ENCODE measurements at regions not wholly inside any gene's neighbourhood (a gene's known extent, or its start where the extent isn't known, plus 50 kb on each side); places are given as distances from the start of the nearest gene placed in this dataset.

DNA sequence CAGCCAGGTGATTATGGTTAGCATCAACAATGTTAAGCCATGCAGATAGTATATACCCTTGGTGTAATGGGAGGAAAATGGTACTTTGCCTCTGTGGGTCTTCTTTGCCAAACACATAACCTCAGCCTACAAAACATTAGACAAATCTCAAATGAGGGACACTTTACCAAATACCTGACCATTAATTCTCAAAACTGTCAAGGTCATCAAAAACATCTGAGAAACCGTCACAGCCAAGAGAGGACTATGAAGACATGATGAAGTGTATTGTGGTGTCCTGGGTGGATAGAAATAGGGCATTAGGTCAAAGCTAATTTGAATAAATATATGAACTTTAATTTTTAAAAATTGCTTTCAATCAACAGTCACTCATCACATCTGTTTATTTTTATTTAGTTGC, 1036.1 kb downstream of the AGBL1 start:
- no peak for FAIRE-seq
- no peak for DNase-seq (ENCODE audit: low spot score)
- no peaks in the 10 kb centered on the region for H3K27me3 ChIP-seq (ENCODE audit: control insufficient read depth in 1 of 2, insufficient read depth in 2 of 2, low read length in 2 of 2)
- no peak for ATAC-seq
- no peak overlapping the region for H3K9ac ChIP-seq (ENCODE audit: insufficient read depth, low read depth, low read length)
- H3K27ac ChIP-seq (ENCODE audit: extremely low read length, insufficient read depth, low read length), result no peak overlapping the region
- H3K4me1 ChIP-seq (ENCODE audit: insufficient read depth, low read length), result no peaks in the 10 kb centered on the region
- H3K79me2 ChIP-seq (ENCODE audit: insufficient read depth, low read length), result no peaks in the 10 kb centered on the region
- in situ Hi-C loops (cut with HindIII; ENCODE audit: extremely low pct_ligation_motif_present, low pct_unique_long_range_greater_than_20kb), result no loop called here
- H2AFZ ChIP-seq (ENCODE audit: low read length), result no peak overlapping the region
- no peaks in the 10 kb centered on the region for H3K36me3 ChIP-seq (replicated peaks in 1 of 2; ENCODE audit: control insufficient read depth in 1 of 2, insufficient read depth in 2 of 2, low read length in 2 of 2)
- H3K4me2 ChIP-seq (ENCODE audit: low read depth, low read length), result no peak overlapping the region
- TF ChIP-seq MAFK (conservative IDR thresholded peaks at IDR 0.05 in 1 of 2, IDR thresholded peaks at IDR 0.05 in 1 of 2; ENCODE audit: low read length in 2 of 2), result peak; percentile 67 to 79
- TF ChIP-seq ZNF589 (CRISPR knock-in tag; conservative IDR thresholded peaks at IDR 0.05), result no peak
- TF ChIP-seq MAFF (IDR thresholded peaks at IDR 0.05; ENCODE audit: low read depth, low read length), result peak; percentile 74
- no peak overlapping the region for H3K4me3 ChIP-seq (replicated peaks in 1 of 3; ENCODE audit: insufficient read depth in 1 of 3, low read depth in 2 of 3, low read length in 3 of 3)
- no TSS peak for BruUV-seq (replicated peaks)
- no peaks in the 10 kb centered on the region for H4K20me1 ChIP-seq (ENCODE audit: insufficient read depth, low read length)
- CTCF ChIA-PET (ENCODE audit: low intra/inter-chr PET ratio, low total read pairs), result no interaction called here
- POLR2A ChIA-PET, result no interaction called here
- intact Hi-C loops (cut with micrococcal nuclease; ENCODE audit: unreplicated experiment), result no loop called here
- H3K9me3 ChIP-seq (ENCODE audit: low read length), result peaks cover 86% of the 10 kb centered on the region
- WGBS (ENCODE audit: low lambda C conversion rate), result 8% methylated on average over 1 of the region's 1 CpG

DNA sequence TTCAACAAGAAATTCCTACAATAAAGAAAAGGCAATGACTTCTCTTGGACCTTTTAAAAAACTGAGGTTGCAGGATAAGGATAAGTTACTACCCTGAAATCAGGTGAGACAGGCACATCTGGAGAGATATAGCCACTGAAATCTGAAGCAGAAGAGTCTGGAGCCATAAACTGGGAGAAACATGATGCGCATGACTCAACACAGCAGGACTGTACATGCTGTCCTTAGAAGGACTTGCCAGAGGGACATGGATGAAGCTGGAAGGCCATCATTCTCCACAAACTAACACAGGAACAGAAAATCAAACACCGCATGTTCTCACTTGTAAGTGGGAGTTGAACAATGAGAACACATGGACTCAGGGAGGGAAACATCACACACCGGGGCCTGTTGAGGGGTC, 1020.2 kb downstream of the AGBL1 start:
- H3K9ac ChIP-seq (ENCODE audit: insufficient read depth, low read depth, low read length), result no peak overlapping the region
- H3K79me2 ChIP-seq (ENCODE audit: insufficient read depth, low read length), result no peaks in the 10 kb centered on the region
- TF ChIP-seq SRSF4 (IDR thresholded peaks at IDR 0.05; ENCODE audit: low read depth, low read length, poor library complexity, severe bottlenecking), result no peak
- no peak for TF ChIP-seq THAP11 (CRISPR knock-in tag; IDR thresholded peaks at IDR 0.05)
- TF ChIP-seq, protein P1, sequence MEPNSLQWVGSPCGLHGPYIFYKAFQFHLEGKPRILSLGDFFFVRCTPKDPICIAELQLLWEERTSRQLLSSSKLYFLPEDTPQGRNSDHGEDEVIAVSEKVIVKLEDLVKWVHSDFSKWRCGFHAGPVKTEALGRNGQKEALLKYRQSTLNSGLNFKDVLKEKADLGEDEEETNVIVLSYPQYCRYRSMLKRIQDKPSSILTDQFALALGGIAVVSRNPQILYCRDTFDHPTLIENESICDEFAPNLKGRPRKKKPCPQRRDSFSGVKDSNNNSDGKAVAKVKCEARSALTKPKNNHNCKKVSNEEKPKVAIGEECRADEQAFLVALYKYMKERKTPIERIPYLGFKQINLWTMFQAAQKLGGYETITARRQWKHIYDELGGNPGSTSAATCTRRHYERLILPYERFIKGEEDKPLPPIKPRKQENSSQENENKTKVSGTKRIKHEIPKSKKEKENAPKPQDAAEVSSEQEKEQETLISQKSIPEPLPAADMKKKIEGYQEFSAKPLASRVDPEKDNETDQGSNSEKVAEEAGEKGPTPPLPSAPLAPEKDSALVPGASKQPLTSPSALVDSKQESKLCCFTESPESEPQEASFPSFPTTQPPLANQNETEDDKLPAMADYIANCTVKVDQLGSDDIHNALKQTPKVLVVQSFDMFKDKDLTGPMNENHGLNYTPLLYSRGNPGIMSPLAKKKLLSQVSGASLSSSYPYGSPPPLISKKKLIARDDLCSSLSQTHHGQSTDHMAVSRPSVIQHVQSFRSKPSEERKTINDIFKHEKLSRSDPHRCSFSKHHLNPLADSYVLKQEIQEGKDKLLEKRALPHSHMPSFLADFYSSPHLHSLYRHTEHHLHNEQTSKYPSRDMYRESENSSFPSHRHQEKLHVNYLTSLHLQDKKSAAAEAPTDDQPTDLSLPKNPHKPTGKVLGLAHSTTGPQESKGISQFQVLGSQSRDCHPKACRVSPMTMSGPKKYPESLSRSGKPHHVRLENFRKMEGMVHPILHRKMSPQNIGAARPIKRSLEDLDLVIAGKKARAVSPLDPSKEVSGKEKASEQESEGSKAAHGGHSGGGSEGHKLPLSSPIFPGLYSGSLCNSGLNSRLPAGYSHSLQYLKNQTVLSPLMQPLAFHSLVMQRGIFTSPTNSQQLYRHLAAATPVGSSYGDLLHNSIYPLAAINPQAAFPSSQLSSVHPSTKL (CRISPR knock-in tag; IDR thresholded peaks at IDR 0.05), result no peak
- no peak for TF ChIP-seq NCOA5 (CRISPR knock-in tag; IDR thresholded peaks at IDR 0.05)
- TF ChIP-seq TP53 (CRISPR knock-in tag; conservative IDR thresholded peaks at IDR 0.05), result no peak
- ATAC-seq, result no peak
- FAIRE-seq, result no peak
- in situ Hi-C loops (cut with HindIII; ENCODE audit: extremely low pct_ligation_motif_present, low pct_unique_long_range_greater_than_20kb) (no loop called here), intact Hi-C loops (cut with micrococcal nuclease; ENCODE audit: unreplicated experiment) (no loop called here)
- H3K4me3 ChIP-seq (replicated peaks in 1 of 3; ENCODE audit: insufficient read depth in 1 of 3, low read depth in 2 of 3, low read length in 3 of 3), result no peak overlapping the region
- WGBS (ENCODE audit: low lambda C conversion rate), result 32% methylated on average over 3 of the region's 3 CpGs
- CTCF ChIA-PET (ENCODE audit: low intra/inter-chr PET ratio, low total read pairs), result no interaction called here
- BruUV-seq (replicated peaks), result no TSS peak
- no peaks in the 10 kb centered on the region for H3K36me3 ChIP-seq (replicated peaks in 1 of 2; ENCODE audit: control insufficient read depth in 1 of 2, insufficient read depth in 2 of 2, low read length in 2 of 2)
- H3K9me3 ChIP-seq (ENCODE audit: low read length), result peaks cover 85% of the 10 kb centered on the region
- no peaks in the 10 kb centered on the region for H3K4me1 ChIP-seq (ENCODE audit: insufficient read depth, low read length)
- POLR2A ChIA-PET, result no interaction called here
- DNase-seq (ENCODE audit: low spot score), result no peak
- no peaks in the 10 kb centered on the region for H4K20me1 ChIP-seq (ENCODE audit: insufficient read depth, low read length)
- H3K27ac ChIP-seq (ENCODE audit: extremely low read length, insufficient read depth, low read length), result no peak overlapping the region
- H3K4me2 ChIP-seq (ENCODE audit: low read depth, low read length), result no peak overlapping the region
- no peaks in the 10 kb centered on the region for H3K27me3 ChIP-seq (ENCODE audit: control insufficient read depth in 1 of 2, insufficient read depth in 2 of 2, low read length in 2 of 2)
- H2AFZ ChIP-seq (ENCODE audit: low read length), result no peak overlapping the region

Measured in HepG2 (cell line).